Right ventricle myocardium superior (tissue), 1 donor: ENCODE measurements at regions not wholly inside any gene's neighbourhood (a gene's known extent, or its start where the extent isn't known, plus 50 kb on each side); places are given as distances from the start of the nearest gene placed in this dataset.

ENCODE experiments used
- ATAC-seq: fragments of 200-7000 bp; cut with Tn5 transposase; one replicate; pipeline ENCODE4 v1.9.1; 2020; ENCODE audit warnings: mild to moderate bottlenecking; ENCODE audit not compliant: poor library complexity
- DNase-seq: peaks from one replicate; pipeline ENCODE4 v3.0.0-alpha.2; 2020
- intact Hi-C: fragments of 100-400 bp; cut with DNase I; formaldehyde crosslinking; loops from one replicate; pipeline ENCODE4 v1.11.2; 2022
- donor health status: DM: no; HTN: yes; CAD: no; lungs with severe emphysema.

DNA sequence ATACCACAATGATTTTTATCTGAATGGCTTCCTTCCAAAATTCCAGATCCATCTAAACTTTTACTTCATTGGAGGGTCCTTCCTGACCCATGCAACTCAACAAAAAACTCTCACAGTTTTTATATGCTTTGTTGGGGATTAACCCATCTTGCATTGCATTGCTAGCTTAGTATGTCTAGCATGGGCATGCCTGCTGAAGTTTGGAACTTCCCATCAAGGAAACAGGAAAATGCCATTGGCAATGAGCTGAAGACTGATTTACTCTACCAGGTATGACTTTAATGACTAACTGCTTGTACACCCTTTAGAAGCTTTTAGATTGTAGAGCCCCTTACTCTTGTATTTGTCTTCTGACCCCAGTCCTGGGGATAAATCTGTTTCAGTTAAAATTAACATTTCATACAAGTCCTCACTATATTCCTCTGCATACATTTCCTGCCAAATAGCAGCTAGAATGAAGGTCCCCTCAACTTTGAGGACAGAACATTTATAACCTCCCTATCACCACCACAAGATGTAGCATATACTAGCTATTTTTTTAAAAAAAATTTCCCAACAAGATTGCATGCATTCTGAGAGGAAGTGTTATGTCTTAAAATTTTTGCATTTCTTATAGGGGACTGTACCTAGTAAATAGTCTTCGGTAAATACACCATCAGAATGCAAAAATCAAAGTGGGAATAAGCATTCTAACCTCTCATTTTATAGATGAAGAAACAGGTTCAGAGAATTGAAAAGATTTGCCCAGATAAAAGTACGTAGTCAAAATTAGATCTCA, 52.5 kb upstream of the ATXN3L start:
- DNase-seq: no peak
- ATAC-seq: no peak
- intact Hi-C loops: no loop called here

DNA sequence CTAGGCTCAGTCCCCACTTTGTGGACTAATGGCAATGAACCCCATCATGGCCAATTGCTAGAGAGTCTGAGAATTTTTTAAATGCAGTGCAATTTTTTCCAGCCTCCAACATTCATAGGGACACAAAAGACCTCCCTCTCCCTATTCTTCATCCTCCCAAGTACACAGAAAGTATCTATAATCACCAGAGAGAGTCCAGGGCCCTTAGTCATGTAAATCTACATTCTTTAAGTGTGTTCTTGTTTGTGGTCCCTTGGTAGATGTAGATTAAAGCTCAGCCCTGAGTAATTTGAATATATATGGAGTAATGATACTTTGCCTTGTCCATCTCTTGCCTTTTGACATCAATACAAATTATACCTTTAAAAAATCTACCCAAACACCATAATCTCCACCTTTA, 51.3 kb upstream of the ATXN3L start:
- ATAC-seq (no peak), DNase-seq (no peak)

DNA sequence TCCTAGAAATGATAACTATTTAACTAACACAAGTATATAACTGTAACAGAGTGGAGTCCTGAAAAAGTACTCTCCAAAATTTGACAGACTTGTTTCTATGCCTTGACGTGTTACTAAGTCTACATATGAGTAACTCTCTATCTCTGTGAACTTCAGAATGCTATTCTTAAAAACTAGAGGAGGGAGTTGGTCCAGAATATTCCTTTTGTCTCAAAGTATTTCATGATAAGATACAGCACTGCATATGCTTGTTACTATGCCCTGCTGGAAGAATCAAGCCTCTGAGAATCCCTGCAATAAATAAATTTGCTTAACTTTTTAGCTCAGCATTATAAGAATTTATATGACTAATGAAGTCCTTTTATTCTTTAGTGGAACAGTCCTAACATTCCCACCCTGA, 50.9 kb upstream of the ATXN3L start:
- no peak for ATAC-seq
- no peak for DNase-seq
- intact Hi-C loops: no loop called here

More for the DNA sequence above, 51.3 kb upstream of the ATXN3L start:
- intact Hi-C loops: no loop called here
